Transverse colon (tissue), 3 donors: ENCODE measurements at regions not wholly inside any gene's neighbourhood (a gene's known extent, or its start where the extent isn't known, plus 50 kb on each side); places are given as distances from the start of the nearest gene placed in this dataset.

Source experiments
- CTCF ChIP-seq, 5 experiments: fragments of 200-600 bp in 3 of 5; fragments of 450-650 bp in 2 of 5; sonication (generic) in 3 of 5; IDR thresholded peaks; 1 replicate in 2 of 5; 2 replicates in 3 of 5; pipeline ENCODE4 v1.5.1; 2016 to 2017; ENCODE audit warnings: antibody characterized with exemption in 5 of 5, inconsistent platforms in 3 of 5, mild to moderate bottlenecking in 2 of 5, moderate library complexity in 1 of 5
- POLR2A ChIP-seq: fragments of 450-650 bp; IDR thresholded peaks from one replicate; pipeline ENCODE4 v1.6.1; 2016; ENCODE audit warnings: antibody characterized with exemption, mild to moderate bottlenecking, moderate library complexity

DNA sequence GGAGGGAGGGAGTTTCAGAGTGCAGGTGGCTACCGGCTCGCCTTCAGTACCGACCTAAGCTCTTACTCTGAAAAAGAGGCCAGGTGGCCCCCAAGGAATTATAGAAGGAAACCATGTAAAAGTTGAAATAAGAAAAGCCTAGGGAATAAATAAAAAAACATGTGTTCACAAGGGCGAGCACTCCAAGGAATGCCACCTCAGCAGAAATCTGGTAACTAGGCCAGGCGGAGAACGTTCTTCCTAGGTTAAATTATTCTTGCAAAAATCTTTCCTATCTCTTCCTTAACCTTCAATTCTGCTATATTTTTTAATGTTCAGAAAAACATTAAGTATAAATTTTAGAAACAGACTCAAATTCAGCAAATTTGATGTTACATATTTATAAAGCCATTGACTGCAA, 1260.3 kb upstream of the SLC10A2 start:
- TF ChIP-seq POLR2A, result no peak
- no peak for TF ChIP-seq CTCF (IDR thresholded peaks at IDR 0.05)
